ES-I3 (cell line): ENCODE measurements at regions not wholly inside any gene's neighbourhood (a gene's known extent, or its start where the extent isn't known, plus 50 kb on each side); places are given as distances from the start of the nearest gene placed in this dataset.
"Not testable (repeated sequence)": the region's sequence is repeated elsewhere in the genome, so short reads cannot be mapped to it uniquely, and the experiment has no call there.

Experiments
- H3K36me3 ChIP-seq: 2 replicates; pipeline ENCODE4 v1.6.1; 2013; ENCODE audit warnings: mild to moderate bottlenecking, low read length, control low read depth, moderate library complexity; ENCODE audit not compliant: insufficient read depth
- H3K4me1 ChIP-seq: 2 replicates; pipeline ENCODE4 v1.6.1; 2013; ENCODE audit warnings: mild to moderate bottlenecking, control low read depth, low read length; ENCODE audit not compliant: insufficient read depth
- H3K9ac ChIP-seq: 2 replicates; pipeline ENCODE4 v1.6.1; 2013; ENCODE audit warnings: low read depth, mild to moderate bottlenecking, low read length, moderate library complexity
- H3K9me3 ChIP-seq: 2 replicates; pipeline ENCODE4 v1.6.1; 2013; ENCODE audit warnings: mild to moderate bottlenecking, low read length, moderate library complexity; ENCODE audit not compliant: control insufficient read depth, insufficient read depth

- H3K9me3 ChIP-seq: no peaks in the 10 kb centered on the region
- H3K36me3 ChIP-seq: no peaks in the 10 kb centered on the region
- no peak overlapping the region for H3K9ac ChIP-seq
- no peaks in the 10 kb centered on the region for H3K4me1 ChIP-seq
These were observed 239.3 kb downstream of the NRIP1 start for GRCh38 chr21:14825514-14825974.

GRCh38 chr21:14824126-14824525, 240.7 kb downstream of the NRIP1 start:
- H3K9ac ChIP-seq: no peak overlapping the region
- H3K9me3 ChIP-seq: no peaks in the 10 kb centered on the region
- H3K4me1 ChIP-seq: no peaks in the 10 kb centered on the region
- no peaks in the 10 kb centered on the region for H3K36me3 ChIP-seq

GRCh38 chr21:14817311-14817710, 247.5 kb downstream of the NRIP1 start:
- Histone ChIP-seq H3K9me3 (no peaks in the 10 kb centered on the region), H3K36me3 (no peaks in the 10 kb centered on the region), H3K4me1 (no peaks in the 10 kb centered on the region), H3K9ac (no peak overlapping the region)

- Histone ChIP-seq H3K36me3 (no peaks in the 10 kb centered on the region), H3K9ac (no peak overlapping the region), H3K4me1 (no peaks in the 10 kb centered on the region), H3K9me3 (no peaks in the 10 kb centered on the region)
These were observed 249.8 kb downstream of the NRIP1 start for GRCh38 chr21:14814991-14815390.

- Histone ChIP-seq H3K9me3 (no peaks in the 10 kb centered on the region), H3K9ac (no peak overlapping the region), H3K36me3 (no peaks in the 10 kb centered on the region), H3K4me1 (no peaks in the 10 kb centered on the region)
These were observed 250.5 kb downstream of the NRIP1 start for GRCh38 chr21:14814282-14814681.

- not testable (repeated sequence) for H3K9me3 ChIP-seq, H3K9ac ChIP-seq, H3K4me1 ChIP-seq, H3K36me3 ChIP-seq
These were observed 258.1 kb upstream of the SAMSN1 start for GRCh38 chr21:14804170-14804569.

- Histone ChIP-seq H3K36me3 (no peaks in the 10 kb centered on the region), H3K4me1 (no peaks in the 10 kb centered on the region), H3K9ac (no peak overlapping the region), H3K9me3 (no peaks in the 10 kb centered on the region)
These were observed 251.4 kb upstream of the SAMSN1 start for GRCh38 chr21:14797543-14797942.

- H3K9ac ChIP-seq: no peak overlapping the region
- H3K36me3 ChIP-seq: no peaks in the 10 kb centered on the region
- no peaks in the 10 kb centered on the region; the same call in 1 of the 2 replicates for H3K9me3 ChIP-seq
- no peaks in the 10 kb centered on the region for H3K4me1 ChIP-seq
These were observed 241.2 kb upstream of the SAMSN1 start for GRCh38 chr21:14787312-14787711.

- Histone ChIP-seq H3K9me3 (no peaks in the 10 kb centered on the region; the same call in 1 of the 2 replicates), H3K9ac (no peak overlapping the region), H3K4me1 (no peaks in the 10 kb centered on the region), H3K36me3 (no peaks in the 10 kb centered on the region)
These were observed 239.6 kb upstream of the SAMSN1 start for GRCh38 chr21:14785679-14786078.

GRCh38 chr21:14773777-14774345, 227.7 kb upstream of the SAMSN1 start:
- Histone ChIP-seq H3K9ac (no peak overlapping the region), H3K36me3 (no peaks in the 10 kb centered on the region), H3K9me3 (no peaks in the 10 kb centered on the region), H3K4me1 (no peaks in the 10 kb centered on the region)

GRCh38 chr21:14771593-14771992, 225.5 kb upstream of the SAMSN1 start:
- H3K36me3 ChIP-seq: no peaks in the 10 kb centered on the region
- no peak overlapping the region for H3K9ac ChIP-seq
- no peaks in the 10 kb centered on the region for H3K9me3 ChIP-seq
- H3K4me1 ChIP-seq: no peaks in the 10 kb centered on the region

GRCh38 chr21:14768042-14768441, 221.9 kb upstream of the SAMSN1 start:
- H3K9me3 ChIP-seq: no peaks in the 10 kb centered on the region; the same call in 1 of the 2 replicates
- H3K36me3 ChIP-seq: no peaks in the 10 kb centered on the region
- no peaks in the 10 kb centered on the region for H3K4me1 ChIP-seq
- H3K9ac ChIP-seq: no peak overlapping the region

GRCh38 chr21:14767192-14767852, 221.2 kb upstream of the SAMSN1 start:
- no peaks in the 10 kb centered on the region for H3K4me1 ChIP-seq
- H3K9me3 ChIP-seq: no peaks in the 10 kb centered on the region; the same call in 1 of the 2 replicates
- H3K9ac ChIP-seq: no peak overlapping the region
- no peaks in the 10 kb centered on the region for H3K36me3 ChIP-seq

GRCh38 chr21:14766241-14766640, 220.1 kb upstream of the SAMSN1 start:
- Histone ChIP-seq H3K36me3 (no peaks in the 10 kb centered on the region), H3K9ac (no peak overlapping the region), H3K4me1 (no peaks in the 10 kb centered on the region), H3K9me3 (no peaks in the 10 kb centered on the region; the same call in 1 of the 2 replicates)

GRCh38 chr21:14763695-14764064, 217.6 kb upstream of the SAMSN1 start:
- Histone ChIP-seq H3K36me3 (no peaks in the 10 kb centered on the region), H3K9me3 (no peaks in the 10 kb centered on the region; the same call in 1 of the 2 replicates), H3K4me1 (no peaks in the 10 kb centered on the region), H3K9ac (no peak overlapping the region)
